ENCODE measurements at regions not wholly inside any gene's neighbourhood (a gene's known extent, or its start where the extent isn't known, plus 50 kb on each side); places are given as distances from the start of the nearest gene placed in this dataset.

GRCh38 chr12:54719691-54720090 is 71.5 kb upstream of the DCD start:
- TF ChIP-seq CTCF (IDR thresholded peaks at IDR 0.05) (no peak), POLR2A (IDR thresholded peaks at IDR 0.05) (no peak)
